GM12874 (cell line): ENCODE measurements at regions not wholly inside any gene's neighbourhood (a gene's known extent, or its start where the extent isn't known, plus 50 kb on each side); places are given as distances from the start of the nearest gene placed in this dataset.

Experiments used
- TF ChIP-seq, protein P1 (sequence below): IDR thresholded peaks from 2 replicates; pipeline ENCODE4 v1.5.1; 2011; ENCODE audit warnings: low read depth, mild to moderate bottlenecking, control low read depth, low read length, moderate library complexity; ENCODE audit not compliant: insufficient read depth

DNA sequence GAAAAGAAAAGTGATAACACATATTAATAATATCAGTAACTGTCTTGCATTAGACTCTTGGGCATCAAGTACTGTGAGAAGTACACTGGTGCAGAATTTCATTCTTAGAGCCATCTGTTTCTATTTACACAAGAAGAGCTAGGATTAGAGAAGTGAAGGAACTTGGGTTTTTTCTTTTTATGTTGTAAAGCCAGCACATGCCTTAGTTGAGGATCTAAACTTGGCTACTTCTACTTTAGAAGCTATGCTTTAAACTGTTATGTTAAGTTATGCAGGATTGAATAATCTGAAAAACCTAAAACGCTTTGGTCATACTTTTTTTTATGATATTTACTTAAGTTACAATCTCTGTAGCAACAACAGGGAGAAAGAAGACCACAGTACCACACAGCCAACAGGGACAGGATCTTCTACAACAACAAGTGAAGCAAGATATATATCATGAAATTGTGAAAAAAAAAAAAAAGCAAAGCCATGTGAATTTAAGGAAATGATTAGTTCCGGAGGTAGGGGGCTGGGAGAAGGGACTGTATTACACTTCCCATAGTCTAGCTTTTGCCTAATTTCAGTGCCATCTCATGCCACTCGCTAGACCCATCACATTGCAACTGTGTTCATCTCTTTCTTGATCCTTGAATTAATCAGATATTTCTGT lies 305.1 kb upstream of the GOT2 start:
- TF ChIP-seq, protein P1, sequence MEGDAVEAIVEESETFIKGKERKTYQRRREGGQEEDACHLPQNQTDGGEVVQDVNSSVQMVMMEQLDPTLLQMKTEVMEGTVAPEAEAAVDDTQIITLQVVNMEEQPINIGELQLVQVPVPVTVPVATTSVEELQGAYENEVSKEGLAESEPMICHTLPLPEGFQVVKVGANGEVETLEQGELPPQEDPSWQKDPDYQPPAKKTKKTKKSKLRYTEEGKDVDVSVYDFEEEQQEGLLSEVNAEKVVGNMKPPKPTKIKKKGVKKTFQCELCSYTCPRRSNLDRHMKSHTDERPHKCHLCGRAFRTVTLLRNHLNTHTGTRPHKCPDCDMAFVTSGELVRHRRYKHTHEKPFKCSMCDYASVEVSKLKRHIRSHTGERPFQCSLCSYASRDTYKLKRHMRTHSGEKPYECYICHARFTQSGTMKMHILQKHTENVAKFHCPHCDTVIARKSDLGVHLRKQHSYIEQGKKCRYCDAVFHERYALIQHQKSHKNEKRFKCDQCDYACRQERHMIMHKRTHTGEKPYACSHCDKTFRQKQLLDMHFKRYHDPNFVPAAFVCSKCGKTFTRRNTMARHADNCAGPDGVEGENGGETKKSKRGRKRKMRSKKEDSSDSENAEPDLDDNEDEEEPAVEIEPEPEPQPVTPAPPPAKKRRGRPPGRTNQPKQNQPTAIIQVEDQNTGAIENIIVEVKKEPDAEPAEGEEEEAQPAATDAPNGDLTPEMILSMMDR = no peak

DNA sequence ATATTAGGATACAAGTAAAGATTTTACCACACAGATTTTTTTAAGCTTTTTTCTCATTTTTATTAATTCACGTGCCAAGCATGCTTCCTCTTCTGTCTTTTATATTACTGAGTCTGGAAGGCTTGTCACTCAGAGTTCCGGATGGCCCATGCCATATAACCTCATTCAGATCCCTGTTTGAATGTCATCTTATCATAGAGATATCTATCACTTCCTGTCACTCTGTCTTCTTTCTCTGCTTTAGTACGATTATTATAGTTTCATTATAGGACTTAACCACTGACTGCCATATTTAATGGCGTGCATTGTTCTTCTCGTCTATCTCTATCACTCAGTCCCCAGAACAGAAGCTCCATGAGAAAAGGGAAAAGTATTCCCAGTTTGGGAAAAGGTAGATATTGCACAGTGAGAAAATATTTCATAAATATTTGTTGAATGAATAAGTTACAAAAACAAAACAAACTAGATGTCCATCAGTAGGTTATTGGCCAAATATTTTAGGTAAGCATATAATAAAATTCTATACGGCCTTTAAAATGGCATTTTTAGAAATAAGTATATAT lies 296.9 kb upstream of the GOT2 start:
- TF ChIP-seq, protein P1 = no peak

DNA sequence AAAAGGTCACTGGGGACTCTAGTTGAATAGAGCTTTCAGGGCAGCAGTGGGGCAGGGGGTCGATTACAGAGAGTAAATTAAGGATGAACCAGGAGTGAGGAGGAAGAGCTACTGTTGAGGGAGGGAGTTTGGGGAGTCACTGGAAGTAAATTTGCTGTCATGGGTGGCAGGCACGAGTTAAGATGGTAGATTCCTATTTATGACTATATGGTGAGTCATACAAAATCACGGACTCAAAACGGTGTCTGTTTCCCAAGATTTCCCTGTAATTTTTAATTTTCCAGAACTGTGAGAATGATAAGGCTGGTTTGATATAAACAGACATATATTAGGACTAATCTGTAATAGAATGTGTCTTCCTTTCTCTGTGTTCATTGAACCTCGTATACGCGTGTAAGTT lies 287.6 kb upstream of the GOT2 start:
- TF ChIP-seq, protein P1 = no peak

DNA sequence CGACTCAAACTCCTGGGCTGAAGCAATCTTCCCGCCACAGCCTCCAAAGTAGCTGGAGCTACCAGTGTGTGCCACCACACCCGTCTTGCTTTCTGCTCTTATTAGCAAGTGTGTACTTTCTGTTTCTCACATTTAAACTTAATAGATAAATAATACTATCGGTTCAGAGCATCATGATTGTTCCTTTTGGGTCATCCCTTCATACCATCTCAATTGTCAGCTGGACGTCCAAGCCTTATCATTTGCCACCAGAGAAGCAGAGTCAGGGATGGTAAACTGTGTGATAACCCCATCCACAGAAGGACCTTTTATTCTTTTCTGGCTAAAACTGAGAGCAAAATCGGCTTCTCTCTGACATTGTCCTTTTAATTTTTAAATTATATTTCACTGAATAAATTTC lies 279.8 kb upstream of the GOT2 start:
- TF ChIP-seq, protein P1 = no peak

DNA sequence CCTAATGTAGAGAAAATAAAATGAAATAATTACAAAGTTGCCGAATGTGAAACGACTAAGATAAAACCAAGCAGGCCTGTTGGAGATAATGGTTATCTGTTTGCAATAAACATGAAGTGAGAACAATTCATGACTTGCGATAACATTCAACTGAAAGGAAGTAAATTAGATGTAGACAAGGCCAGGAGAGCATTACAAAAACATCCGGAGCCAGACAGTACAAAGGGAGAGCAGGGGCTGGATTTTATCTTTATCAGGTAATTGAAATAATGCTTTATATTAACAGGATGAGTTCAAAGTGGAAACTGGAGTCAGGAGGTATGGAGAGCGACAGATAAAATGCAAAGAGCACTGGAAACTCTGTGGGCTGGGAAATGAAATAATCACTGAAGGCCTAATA lies 265.6 kb upstream of the GOT2 start:
- TF ChIP-seq, protein P1 = no peak

DNA sequence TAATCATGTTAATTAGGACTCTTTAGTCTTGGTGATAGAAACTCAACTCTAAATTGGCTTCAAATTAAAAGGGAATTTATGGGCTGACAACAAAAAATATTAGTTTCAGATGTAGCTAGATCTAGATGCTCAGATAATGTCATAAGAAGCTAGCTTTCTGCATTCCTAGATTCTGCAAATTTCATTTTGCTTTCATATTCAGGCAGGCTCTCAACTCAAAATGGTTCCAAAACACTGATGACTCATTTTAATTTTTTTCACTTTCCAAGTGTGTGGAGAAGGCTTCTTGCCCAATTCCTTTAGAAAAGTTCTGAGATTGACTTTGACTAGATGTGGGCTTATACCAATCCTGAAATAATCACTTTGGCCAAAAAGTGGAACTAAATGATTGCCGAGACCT lies 236.7 kb upstream of the GOT2 start:
- TF ChIP-seq, protein P1 = no peak

DNA sequence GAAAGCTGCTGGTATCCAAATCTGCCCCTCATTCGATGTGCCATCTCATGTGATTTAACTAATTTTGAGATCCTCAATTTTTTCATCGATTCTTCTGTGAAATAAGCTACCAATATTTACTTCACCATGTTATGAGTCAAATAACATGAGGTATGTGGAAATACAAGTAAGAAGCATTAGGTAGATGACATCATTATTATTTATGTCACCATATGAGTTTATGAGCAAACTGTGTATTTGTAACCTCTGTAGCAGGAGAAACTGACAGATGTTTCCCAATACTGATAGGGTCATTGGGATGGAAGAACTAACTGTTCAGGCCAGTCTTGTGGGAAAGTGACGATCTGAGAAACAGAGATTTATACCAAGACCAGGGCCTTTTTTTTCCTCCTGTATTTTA lies 229.4 kb upstream of the GOT2 start:
- TF ChIP-seq, protein P1 = no peak
